Ectodermal cell (in vitro differentiated cells): ENCODE measurements at regions not wholly inside any gene's neighbourhood (a gene's known extent, or its start where the extent isn't known, plus 50 kb on each side); places are given as distances from the start of the nearest gene placed in this dataset.
"Not testable (repeated sequence)": the region's sequence is repeated elsewhere in the genome, so short reads cannot be mapped to it uniquely, and the experiment has no call there.

Experiments used
- H3K27ac ChIP-seq: 2 replicates; pipeline ENCODE4 v1.7.0; 2013; ENCODE audit warnings: mild to moderate bottlenecking, low read depth, low read length; ENCODE audit not compliant: insufficient read depth, poor library complexity, severe bottlenecking
- H3K27me3 ChIP-seq: 2 replicates; pipeline ENCODE4 v1.7.0; 2013; ENCODE audit warnings: mild to moderate bottlenecking, low read length; ENCODE audit not compliant: insufficient read depth, control insufficient read depth, poor library complexity, severe bottlenecking
- H3K36me3 ChIP-seq: one replicate; pipeline ENCODE4 v1.7.0; 2013; ENCODE audit warnings: low read length; ENCODE audit not compliant: control insufficient read depth, insufficient read depth
- H3K4me1 ChIP-seq: one replicate; pipeline ENCODE4 v1.7.0; 2013; ENCODE audit warnings: low read length; ENCODE audit not compliant: control insufficient read depth, insufficient read depth
- H3K4me3 ChIP-seq: 2 replicates; pipeline ENCODE4 v1.7.0; 2013; ENCODE audit warnings: low read depth, low read length, control low read depth; ENCODE audit not compliant: insufficient read depth
- H3K9me3 ChIP-seq: 2 replicates; pipeline ENCODE4 v1.7.0; 2013; ENCODE audit warnings: mild to moderate bottlenecking, low read length, moderate library complexity; ENCODE audit not compliant: control insufficient read depth
- WGBS, 2 experiments: methylation state at CpG; one replicate each; pipeline ENCODE4 v1.1.7; 2013; ENCODE audit warnings: missing lambda C conversion rate in 2 of 2; 5-methylcytosine and 5-hydroxymethylcytosine counted together

GRCh38 chr3:147514366-147515160 lies 105.4 kb downstream of the ZIC1 start:
- Histone ChIP-seq H3K9me3 (no peaks in the 10 kb centered on the region), H3K4me3 (no peak overlapping the region), H3K27me3 (no peaks in the 10 kb centered on the region), H3K27ac (no peak overlapping the region), H3K36me3 (no peaks in the 10 kb centered on the region), H3K4me1 (peaks cover 4% of the 10 kb centered on the region)
- 60 to 72% methylated on average over 8 of the region's 8 CpGs for WGBS, 2 experiments

- no peaks in the 10 kb centered on the region for H3K9me3 ChIP-seq
- H3K4me1 ChIP-seq, result peaks cover 4% of the 10 kb centered on the region
- H3K36me3 ChIP-seq, result no peaks in the 10 kb centered on the region
- no peak overlapping the region for H3K27ac ChIP-seq
- no peaks in the 10 kb centered on the region for H3K27me3 ChIP-seq
- WGBS, 2 experiments, result 94 to 97% methylated on average over 5 of the region's 6 CpGs
- H3K4me3 ChIP-seq, result no peak overlapping the region
Observed at GRCh38 chr3:147518465-147518864, 109.3 kb downstream of the ZIC1 start.

GRCh38 chr3:147521646-147522045 lies 112.5 kb downstream of the ZIC1 start:
- H3K36me3 ChIP-seq, result no peaks in the 10 kb centered on the region
- 88% methylated on average over 1 of the region's 3 CpGs; no CpG with 5 or more reads in 1 of the 2 experiments for WGBS, 2 experiments
- no peaks in the 10 kb centered on the region for H3K9me3 ChIP-seq
- no peaks in the 10 kb centered on the region for H3K4me1 ChIP-seq
- no peaks in the 10 kb centered on the region for H3K27me3 ChIP-seq
- H3K27ac ChIP-seq, result no peak overlapping the region
- H3K4me3 ChIP-seq, result no peak overlapping the region

- H3K4me1 ChIP-seq, H3K27ac ChIP-seq, H3K27me3 ChIP-seq, H3K9me3 ChIP-seq, H3K4me3 ChIP-seq, H3K36me3 ChIP-seq: not testable (repeated sequence)
- no CpG with 5 or more reads among the region's 1 CpG for WGBS, 2 experiments
Observed at GRCh38 chr3:147522780-147523179, 113.6 kb downstream of the ZIC1 start.

GRCh38 chr3:147529551-147529950 lies 120.4 kb downstream of the ZIC1 start:
- Histone ChIP-seq H3K36me3 (no peaks in the 10 kb centered on the region), H3K27ac (no peak overlapping the region), H3K9me3 (no peaks in the 10 kb centered on the region), H3K4me3 (no peak overlapping the region), H3K4me1 (no peaks in the 10 kb centered on the region), H3K27me3 (no peaks in the 10 kb centered on the region)
- WGBS, 2 experiments, result 86 to 96% methylated on average over 1 to 2 of the region's 2 CpGs

GRCh38 chr3:147538034-147538433 lies 128.9 kb downstream of the ZIC1 start:
- Histone ChIP-seq H3K4me1 (no peaks in the 10 kb centered on the region), H3K27me3 (no peaks in the 10 kb centered on the region), H3K27ac (no peak overlapping the region), H3K9me3 (peaks cover 2% of the 10 kb centered on the region), H3K36me3 (no peaks in the 10 kb centered on the region), H3K4me3 (no peak overlapping the region)
- WGBS, 2 experiments, result 93 to 98% methylated on average over 3 of the region's 4 CpGs

- no peaks in the 10 kb centered on the region for H3K4me1 ChIP-seq
- H3K9me3 ChIP-seq, result peaks cover 2% of the 10 kb centered on the region
- no peak overlapping the region for H3K27ac ChIP-seq
- H3K36me3 ChIP-seq, result no peaks in the 10 kb centered on the region
- no peak overlapping the region for H3K4me3 ChIP-seq
- H3K27me3 ChIP-seq, result no peaks in the 10 kb centered on the region
Observed at GRCh38 chr3:147540921-147541320, 131.8 kb downstream of the ZIC1 start.

- no peaks in the 10 kb centered on the region for H3K4me1 ChIP-seq
- no peak overlapping the region for H3K4me3 ChIP-seq
- H3K27ac ChIP-seq, result no peak overlapping the region
- no peaks in the 10 kb centered on the region for H3K27me3 ChIP-seq
- no peaks in the 10 kb centered on the region for H3K36me3 ChIP-seq
- peaks cover 2% of the 10 kb centered on the region for H3K9me3 ChIP-seq
Observed at GRCh38 chr3:147544290-147544689, 135.1 kb downstream of the ZIC1 start.

GRCh38 chr3:147551491-147551890 lies 142.3 kb downstream of the ZIC1 start:
- Histone ChIP-seq H3K4me3 (no peak overlapping the region), H3K27ac (no peak overlapping the region), H3K9me3 (no peaks in the 10 kb centered on the region), H3K27me3 (no peaks in the 10 kb centered on the region), H3K4me1 (no peaks in the 10 kb centered on the region), H3K36me3 (no peaks in the 10 kb centered on the region)
- WGBS, 2 experiments, result 87 to 88% methylated on average over 3 of the region's 3 CpGs

- H3K36me3 ChIP-seq, result no peaks in the 10 kb centered on the region
- no peak overlapping the region for H3K4me3 ChIP-seq
- no peaks in the 10 kb centered on the region for H3K9me3 ChIP-seq
- H3K4me1 ChIP-seq, result no peaks in the 10 kb centered on the region
- no peaks in the 10 kb centered on the region for H3K27me3 ChIP-seq
- no peak overlapping the region for H3K27ac ChIP-seq
Observed at GRCh38 chr3:147554332-147554731, 145.2 kb downstream of the ZIC1 start.

- Histone ChIP-seq H3K4me1 (no peaks in the 10 kb centered on the region), H3K9me3 (no peaks in the 10 kb centered on the region), H3K36me3 (no peaks in the 10 kb centered on the region), H3K27me3 (no peaks in the 10 kb centered on the region), H3K4me3 (no peak overlapping the region), H3K27ac (no peak overlapping the region)
Observed at GRCh38 chr3:147572970-147573340, 163.8 kb downstream of the ZIC1 start.
